D721Med (cell line): ENCODE measurements at regions not wholly inside any gene's neighbourhood (a gene's known extent, or its start where the extent isn't known, plus 50 kb on each side); places are given as distances from the start of the nearest gene placed in this dataset.
"Not testable (repeated sequence)": the region's sequence is repeated elsewhere in the genome, so short reads cannot be mapped to it uniquely, and the experiment has no call there.

ENCODE experiments used
- DNase-seq: peaks from one replicate; pipeline ENCODE4 v3.0.0; 2011; ENCODE audit warnings: low spot score; ENCODE audit not compliant: insufficient read length
- FAIRE-seq: peaks from 2 replicates; lab custom pipeline; 2011; peaks lifted over from hg19 to GRCh38; lab: Jason Lieb, UNC
- TF ChIP-seq, protein P1 (sequence below): IDR thresholded peaks from 2 replicates; pipeline ENCODE4 v1.5.1; 2012; ENCODE audit warnings: mild to moderate bottlenecking, control low read depth; ENCODE audit not compliant: insufficient read depth; ENCODE audit errors: missing control alignments

DNA sequence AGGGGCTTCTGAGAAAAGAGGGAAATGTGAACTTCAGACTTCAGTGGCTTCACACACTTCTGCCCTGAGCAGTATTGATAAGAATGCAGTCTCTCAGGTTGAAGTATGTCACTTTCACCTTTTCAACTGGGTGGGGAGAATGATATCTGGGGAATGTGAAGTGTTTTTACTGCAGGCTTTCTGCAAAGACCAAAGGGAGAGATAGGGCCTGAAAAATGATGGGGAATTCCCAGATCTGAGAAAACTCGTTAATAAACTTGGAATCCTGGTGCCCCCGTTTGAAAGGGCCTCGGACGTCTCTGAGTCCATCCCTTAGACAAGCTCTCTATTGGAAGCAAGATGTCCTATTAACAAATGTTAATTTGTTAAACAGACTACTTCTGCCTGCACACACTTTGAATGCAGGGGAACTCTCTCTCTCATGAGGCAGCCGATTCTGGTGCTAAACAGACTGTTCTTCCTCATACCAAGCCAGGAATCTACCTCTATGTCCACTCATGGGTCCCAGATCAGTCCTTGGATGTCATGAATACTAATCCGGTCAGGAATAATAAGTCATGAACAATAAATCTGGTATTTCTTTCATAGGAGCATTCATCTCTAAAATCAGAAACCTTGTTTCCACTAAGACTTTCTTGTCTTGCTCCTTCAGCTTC, 193.6 kb downstream of the JCAD start:
- no peak for FAIRE-seq
- TF ChIP-seq, protein P1, sequence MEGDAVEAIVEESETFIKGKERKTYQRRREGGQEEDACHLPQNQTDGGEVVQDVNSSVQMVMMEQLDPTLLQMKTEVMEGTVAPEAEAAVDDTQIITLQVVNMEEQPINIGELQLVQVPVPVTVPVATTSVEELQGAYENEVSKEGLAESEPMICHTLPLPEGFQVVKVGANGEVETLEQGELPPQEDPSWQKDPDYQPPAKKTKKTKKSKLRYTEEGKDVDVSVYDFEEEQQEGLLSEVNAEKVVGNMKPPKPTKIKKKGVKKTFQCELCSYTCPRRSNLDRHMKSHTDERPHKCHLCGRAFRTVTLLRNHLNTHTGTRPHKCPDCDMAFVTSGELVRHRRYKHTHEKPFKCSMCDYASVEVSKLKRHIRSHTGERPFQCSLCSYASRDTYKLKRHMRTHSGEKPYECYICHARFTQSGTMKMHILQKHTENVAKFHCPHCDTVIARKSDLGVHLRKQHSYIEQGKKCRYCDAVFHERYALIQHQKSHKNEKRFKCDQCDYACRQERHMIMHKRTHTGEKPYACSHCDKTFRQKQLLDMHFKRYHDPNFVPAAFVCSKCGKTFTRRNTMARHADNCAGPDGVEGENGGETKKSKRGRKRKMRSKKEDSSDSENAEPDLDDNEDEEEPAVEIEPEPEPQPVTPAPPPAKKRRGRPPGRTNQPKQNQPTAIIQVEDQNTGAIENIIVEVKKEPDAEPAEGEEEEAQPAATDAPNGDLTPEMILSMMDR = no peak
- no peak for DNase-seq

DNA sequence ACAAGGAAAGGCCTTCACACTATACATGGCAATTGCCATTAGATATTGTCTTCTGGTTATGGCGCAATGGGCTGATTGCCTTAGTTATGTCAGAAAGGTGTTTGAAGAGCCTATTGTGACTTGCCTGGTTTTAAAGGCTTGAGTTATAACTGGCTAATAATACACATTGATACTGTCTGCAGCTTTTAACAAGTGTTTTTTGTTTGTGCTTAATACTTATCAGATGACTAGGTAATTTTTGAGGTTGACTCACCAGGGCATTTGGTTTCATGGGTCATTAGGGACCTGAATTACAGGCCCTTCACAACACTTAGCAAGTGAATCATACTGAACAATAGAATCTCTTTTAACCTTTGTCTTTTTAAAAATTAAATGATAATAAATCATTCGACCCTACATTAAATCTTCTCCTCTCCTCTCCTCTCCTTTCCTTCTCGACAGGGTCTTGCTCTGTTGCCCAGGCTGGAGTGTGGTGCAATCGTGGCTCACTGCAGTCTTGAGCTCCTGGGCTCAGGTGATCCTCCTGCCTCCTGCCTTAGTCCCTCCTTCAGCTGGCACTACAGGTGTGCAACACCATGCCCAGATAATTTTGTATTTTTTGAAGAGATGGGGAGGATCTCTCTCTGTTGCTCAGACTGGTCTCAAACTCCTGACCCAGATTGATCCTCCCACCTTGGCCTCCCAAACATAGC, 196.3 kb downstream of the JCAD start:
- TF ChIP-seq, protein P1 = no peak
- no peak for FAIRE-seq
- no peak for DNase-seq

DNA sequence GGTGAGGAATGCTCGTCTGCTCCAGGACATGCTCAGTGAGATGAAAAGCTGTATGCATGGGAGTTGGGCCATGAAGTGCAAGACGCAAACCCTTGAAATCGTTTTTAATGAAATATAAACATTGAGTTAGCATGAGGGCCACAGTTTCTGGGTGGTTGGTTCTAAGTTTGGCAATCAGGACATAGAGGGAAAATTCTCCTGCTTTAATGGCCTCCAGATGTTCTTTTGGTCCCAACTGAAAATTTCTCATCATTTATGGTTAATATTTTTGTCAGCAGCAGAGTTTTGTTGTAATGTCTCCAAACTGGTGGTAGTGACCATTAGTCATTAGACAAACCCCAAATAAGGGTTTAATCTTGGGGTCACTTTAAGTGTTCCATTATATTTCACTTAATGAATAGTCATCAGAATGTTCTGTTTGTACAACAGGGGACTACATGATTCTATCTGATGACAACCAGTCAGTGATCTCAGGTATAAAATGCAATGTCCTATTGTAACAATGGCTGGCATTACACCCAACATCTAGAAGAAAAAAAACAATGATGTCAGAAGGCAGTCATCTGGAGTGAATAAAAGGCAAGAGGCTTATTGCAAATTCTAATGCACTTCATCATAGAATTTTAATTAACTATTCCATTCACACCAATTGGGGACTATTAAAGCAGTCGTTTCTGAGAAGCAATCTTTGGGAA, 197.4 kb downstream of the JCAD start:
- DNase-seq = no peak
- TF ChIP-seq, protein P1 = no peak
- no peak for FAIRE-seq

DNA sequence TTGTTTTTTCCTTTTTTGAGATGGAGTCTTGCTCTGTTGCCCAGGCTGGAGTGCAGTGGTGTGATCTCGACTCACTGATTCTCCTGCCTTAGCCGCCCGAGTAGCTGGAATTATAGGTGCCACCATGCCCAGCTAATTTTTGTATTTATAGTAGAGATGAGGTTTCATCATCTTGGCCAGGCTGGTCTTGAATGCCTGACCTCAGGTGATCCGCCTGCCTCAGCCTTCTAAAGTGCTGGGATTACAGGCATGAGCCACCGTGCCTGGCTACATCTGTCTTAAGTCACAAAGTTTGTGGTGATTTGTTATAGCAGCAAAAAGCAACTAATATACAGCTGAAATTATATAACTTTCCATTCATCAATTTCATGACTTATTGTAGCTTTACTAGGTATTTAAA, 198.2 kb downstream of the JCAD start:
- FAIRE-seq, DNase-seq: not testable (repeated sequence)

DNA sequence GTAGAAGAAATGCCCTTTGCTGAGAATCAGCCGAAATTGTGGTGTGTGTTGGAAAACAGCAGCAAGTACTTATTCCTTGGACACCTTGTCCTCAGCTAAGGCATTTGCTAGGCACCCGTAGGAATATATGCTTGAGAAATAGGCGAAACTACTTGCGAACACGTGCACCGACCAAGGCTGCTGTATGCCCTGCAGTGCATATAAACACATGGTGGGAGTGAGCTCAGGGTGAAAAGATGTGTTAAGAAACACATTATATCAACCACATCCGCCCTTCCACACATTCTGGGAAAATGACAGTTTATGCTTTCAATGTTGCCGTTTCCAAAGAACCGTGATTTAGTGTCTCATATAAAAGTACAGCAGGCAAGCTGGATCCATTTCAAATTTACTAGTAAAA, 199.2 kb downstream of the JCAD start:
- FAIRE-seq (no peak), DNase-seq (no peak)
- TF ChIP-seq, protein P1 = no peak

DNA sequence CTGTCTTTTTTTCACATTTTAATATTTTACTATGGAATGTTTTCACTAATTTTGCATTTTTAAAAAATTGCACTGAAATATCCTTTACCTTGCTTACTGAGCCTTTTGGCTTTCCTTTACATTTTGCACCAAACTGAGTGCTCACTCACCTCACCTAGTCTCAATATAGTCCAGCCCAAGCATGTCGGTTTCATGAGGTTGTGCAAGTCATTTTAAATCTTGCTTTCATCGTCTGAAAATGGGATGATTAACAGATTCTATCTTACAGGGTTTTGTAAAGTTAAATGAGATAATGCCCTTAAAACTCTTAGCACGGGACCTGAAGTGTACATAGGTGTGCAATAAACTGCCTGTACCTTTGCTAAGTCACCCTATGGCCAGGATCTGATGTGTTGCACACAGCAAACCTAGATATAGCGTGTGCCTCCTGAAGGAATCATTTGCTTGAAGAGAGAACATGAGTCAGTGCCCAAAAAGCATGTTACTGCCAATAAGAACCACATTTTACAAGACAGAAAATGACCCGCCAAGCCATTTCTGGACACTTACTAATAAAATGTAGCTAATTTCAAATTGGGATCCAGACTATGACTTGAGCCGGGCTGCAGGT, 199.8 kb downstream of the JCAD start:
- DNase-seq (no peak), FAIRE-seq (no peak)
- TF ChIP-seq, protein P1 = no peak

DNA sequence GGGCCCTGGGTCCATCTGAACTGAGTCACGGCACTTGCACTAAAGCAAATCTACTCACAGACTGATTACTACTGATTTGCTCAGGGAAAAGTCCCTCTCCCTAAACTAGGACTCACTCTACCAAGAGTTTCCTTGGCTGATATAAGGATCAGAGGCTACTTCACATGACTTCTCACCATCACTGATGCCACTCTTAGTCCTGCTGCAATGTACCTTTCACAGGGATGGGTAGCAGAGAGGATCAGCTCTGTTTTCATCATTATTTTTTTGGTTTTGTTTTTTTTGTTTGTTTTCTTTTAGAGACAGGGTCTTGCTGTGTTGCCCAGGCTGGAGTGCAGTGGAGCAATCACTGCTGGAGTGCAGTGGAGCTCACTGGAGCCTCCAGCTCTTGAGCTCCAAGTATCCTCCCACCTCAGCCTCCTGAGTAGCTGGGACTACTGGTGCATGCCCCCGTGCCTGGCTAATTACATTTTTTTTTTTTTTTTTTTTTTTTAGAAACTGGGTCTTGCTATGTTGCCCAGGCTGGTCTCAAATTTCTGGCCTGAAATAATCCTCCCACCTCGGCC, 200.6 kb downstream of the JCAD start:
- no peak for DNase-seq
- TF ChIP-seq, protein P1 = no peak
- no peak for FAIRE-seq
